Superior temporal gyrus (tissue), 1 donor: ENCODE measurements at regions not wholly inside any gene's neighbourhood (a gene's known extent, or its start where the extent isn't known, plus 50 kb on each side); places are given as distances from the start of the nearest gene placed in this dataset.
"Not testable (repeated sequence)": the region's sequence is repeated elsewhere in the genome, so short reads cannot be mapped to it uniquely, and the experiment has no call there.

Source experiments
- DNase-seq: peaks from one replicate; pipeline ENCODE4 v3.0.0-alpha.2; 2016; ENCODE audit errors: extremely low spot score

- DNase-seq, result no peak
These were observed 51.3 kb upstream of the MOCS2 start for GRCh38 chr5:53160895-53161294.

GRCh38 chr5:53161876-53162275 lies 52.3 kb upstream of the MOCS2 start:
- DNase-seq, result no peak

GRCh38 chr5:53164478-53165165 lies 55.1 kb upstream of the MOCS2 start:
- no peak for DNase-seq

GRCh38 chr5:53165431-53166182 lies 56.0 kb upstream of the MOCS2 start:
- DNase-seq, result no peak

- no peak for DNase-seq
These were observed 56.6 kb upstream of the MOCS2 start for GRCh38 chr5:53166183-53166495.

- no peak for DNase-seq
These were observed 58.3 kb upstream of the MOCS2 start for GRCh38 chr5:53167836-53168235.

GRCh38 chr5:53169933-53170332 lies 60.4 kb upstream of the MOCS2 start:
- no peak for DNase-seq

- peak; percentile 67 for DNase-seq
These were observed 61.3 kb upstream of the MOCS2 start for GRCh38 chr5:53170746-53171349.

- not testable (repeated sequence) for DNase-seq
These were observed 62.5 kb upstream of the MOCS2 start for GRCh38 chr5:53172073-53172472.

- no peak for DNase-seq
These were observed 63.1 kb upstream of the MOCS2 start for GRCh38 chr5:53172630-53173029.

GRCh38 chr5:53173083-53173482 lies 63.5 kb upstream of the MOCS2 start:
- no peak for DNase-seq

- no peak for DNase-seq
These were observed 69.3 kb upstream of the MOCS2 start for GRCh38 chr5:53178830-53179229.

GRCh38 chr5:53179691-53180090 lies 70.1 kb upstream of the MOCS2 start:
- DNase-seq, result no peak

GRCh38 chr5:53180538-53180937 lies 71.0 kb upstream of the MOCS2 start:
- no peak for DNase-seq

GRCh38 chr5:53180991-53181390 lies 71.4 kb upstream of the MOCS2 start:
- DNase-seq, result no peak

- DNase-seq, result no peak
These were observed 74.3 kb upstream of the MOCS2 start for GRCh38 chr5:53183880-53184279.

GRCh38 chr5:53191548-53192165 lies 82.1 kb upstream of the MOCS2 start:
- DNase-seq, result no peak

- DNase-seq, result no peak
These were observed 84.5 kb upstream of the MOCS2 start for GRCh38 chr5:53194086-53194485.

GRCh38 chr5:53199882-53200281 lies 90.3 kb upstream of the MOCS2 start:
- DNase-seq, result no peak

GRCh38 chr5:53200306-53200705 lies 90.7 kb upstream of the MOCS2 start:
- DNase-seq, result no peak

GRCh38 chr5:53201746-53202145 lies 92.2 kb upstream of the MOCS2 start:
- no peak for DNase-seq

GRCh38 chr5:53206562-53206961 lies 97.0 kb upstream of the MOCS2 start:
- no peak for DNase-seq

GRCh38 chr5:53211799-53212198 lies 102.2 kb upstream of the MOCS2 start:
- no peak for DNase-seq
